Hematopoietic multipotent progenitor cell treated with erythropoietin and hydrocortisone succinate and interleukin-3 and kit ligand, for 6 days (in vitro differentiated cells): ENCODE measurements at regions not wholly inside any gene's neighbourhood (a gene's known extent, or its start where the extent isn't known, plus 50 kb on each side); places are given as distances from the start of the nearest gene placed in this dataset.

ENCODE experiments used
- DNase-seq: peaks from one replicate; pipeline ENCODE4 v3.0.0-alpha.2; 2015

- DNase-seq = no peak
Observed at GRCh38 chr17:36661047-36661666, 59.8 kb downstream of the MRM1 start.

GRCh38 chr17:36661688-36662087 lies 60.3 kb downstream of the MRM1 start:
- DNase-seq = no peak

- no peak for DNase-seq
Observed at GRCh38 chr17:36665417-36665816, 64.0 kb downstream of the MRM1 start.

- DNase-seq = no peak
Observed at GRCh38 chr17:36667922-36668321, 66.5 kb downstream of the MRM1 start.

GRCh38 chr17:36668824-36669223 lies 67.4 kb downstream of the MRM1 start:
- no peak for DNase-seq

- DNase-seq = no peak
Observed at GRCh38 chr17:36671144-36671543, 69.8 kb downstream of the MRM1 start.

GRCh38 chr17:36672403-36672918 lies 71.1 kb downstream of the MRM1 start:
- no peak for DNase-seq

- DNase-seq = no peak
Observed at GRCh38 chr17:36673068-36673467, 71.7 kb downstream of the MRM1 start.

- no peak for DNase-seq
Observed at GRCh38 chr17:36673637-36674277, 72.4 kb downstream of the MRM1 start.

- DNase-seq = no peak
Observed at GRCh38 chr17:36674278-36674650, 72.9 kb downstream of the MRM1 start.

GRCh38 chr17:36675250-36675649 lies 73.9 kb downstream of the MRM1 start:
- DNase-seq = no peak

- no peak for DNase-seq
Observed at GRCh38 chr17:36675786-36676185, 74.4 kb downstream of the MRM1 start.

GRCh38 chr17:36679815-36680467 lies 78.6 kb downstream of the MRM1 start:
- DNase-seq = no peak

- no peak for DNase-seq
Observed at GRCh38 chr17:36680701-36681202, 79.4 kb downstream of the MRM1 start.

GRCh38 chr17:36682773-36683172 lies 81.4 kb downstream of the MRM1 start:
- no peak for DNase-seq

- DNase-seq = no peak
Observed at GRCh38 chr17:36683387-36683786, 82.0 kb downstream of the MRM1 start.

- DNase-seq = no peak
Observed at GRCh38 chr17:36684134-36684533, 82.8 kb downstream of the MRM1 start.

GRCh38 chr17:36686123-36686669 lies 84.8 kb downstream of the MRM1 start:
- no peak for DNase-seq

- DNase-seq = no peak
Observed at GRCh38 chr17:36687736-36688135, 86.4 kb downstream of the MRM1 start.

GRCh38 chr17:36689089-36689667 lies 87.8 kb downstream of the MRM1 start:
- no peak for DNase-seq

- DNase-seq = no peak
Observed at GRCh38 chr17:36690190-36690589, 88.8 kb downstream of the MRM1 start.

- no peak for DNase-seq
Observed at GRCh38 chr17:36691606-36692005, 90.2 kb downstream of the MRM1 start.

- DNase-seq = no peak
Observed at GRCh38 chr17:36695082-36695481, 93.7 kb downstream of the MRM1 start.
